ENCODE measurements at regions not wholly inside any gene's neighbourhood (a gene's known extent, or its start where the extent isn't known, plus 50 kb on each side); places are given as distances from the start of the nearest gene placed in this dataset.
"Not testable (repeated sequence)": the region's sequence is repeated elsewhere in the genome, so short reads cannot be mapped to it uniquely, and the experiment has no call there.

- H3K27ac ChIP-seq = no peak overlapping the region
- no peak for TF ChIP-seq CTCF (IDR thresholded peaks at IDR 0.05)
Observed at GRCh38 chr17:51366866-51367265, 106.5 kb downstream of the UTP18 start.

GRCh38 chr17:51367836-51368235, 107.5 kb downstream of the UTP18 start:
- H3K27ac ChIP-seq; H3K4me3 ChIP-seq (ENCODE audit: low read depth in 1 of 2, low read length in 1 of 2); H3K9me3 ChIP-seq; H3K36me3 ChIP-seq; H3K27me3 ChIP-seq; H3K4me1 ChIP-seq (ENCODE audit: control insufficient read depth in 1 of 2, insufficient read depth in 1 of 2, low read depth in 1 of 2, low read length in 1 of 2): not testable (repeated sequence)

More at GRCh38 chr17:51366866-51367265, 106.5 kb downstream of the UTP18 start:
- Histone ChIP-seq H3K27me3 (peaks cover 7% of the 10 kb centered on the region), H3K4me3 (ENCODE audit: low read depth in 1 of 2, low read length in 1 of 2) (no peak overlapping the region), H3K4me1 (ENCODE audit: control insufficient read depth in 1 of 2, insufficient read depth in 1 of 2, low read depth in 1 of 2, low read length in 1 of 2) (no peaks in the 10 kb centered on the region), H3K36me3 (no peaks in the 10 kb centered on the region), H3K9me3 (no peaks in the 10 kb centered on the region)

GRCh38 chr17:51371732-51372151, 111.4 kb downstream of the UTP18 start:
- no peak for TF ChIP-seq CTCF (IDR thresholded peaks at IDR 0.05)
- no peak overlapping the region for H3K27ac ChIP-seq
- H3K36me3 ChIP-seq = no peaks in the 10 kb centered on the region
- H3K4me3 ChIP-seq (ENCODE audit: low read depth in 1 of 2, low read length in 1 of 2) = no peak overlapping the region
- H3K27me3 ChIP-seq = peaks cover 7% of the 10 kb centered on the region
- H3K9me3 ChIP-seq = no peaks in the 10 kb centered on the region
- peaks cover 0 to 8% of the 10 kb centered on the region in 2 experiments for H3K4me1 ChIP-seq (ENCODE audit: control insufficient read depth in 1 of 2, insufficient read depth in 1 of 2, low read depth in 1 of 2, low read length in 1 of 2)

GRCh38 chr17:51372345-51373004, 112.1 kb downstream of the UTP18 start:
- H3K27me3 ChIP-seq = peaks cover 7% of the 10 kb centered on the region
- H3K4me3 ChIP-seq (ENCODE audit: low read depth in 1 of 2, low read length in 1 of 2) = no peak overlapping the region
- H3K9me3 ChIP-seq = no peaks in the 10 kb centered on the region
- H3K36me3 ChIP-seq = no peaks in the 10 kb centered on the region
- H3K27ac ChIP-seq = no peak overlapping the region
- TF ChIP-seq CTCF (IDR thresholded peaks at IDR 0.05) = no peak
- H3K4me1 ChIP-seq (ENCODE audit: control insufficient read depth in 1 of 2, insufficient read depth in 1 of 2, low read depth in 1 of 2, low read length in 1 of 2) = peaks cover 0 to 8% of the 10 kb centered on the region in 2 experiments

GRCh38 chr17:51373489-51374152, 113.3 kb downstream of the UTP18 start:
- H3K27ac ChIP-seq = peak overlapping the region; percentile 39
- no peaks in the 10 kb centered on the region for H3K36me3 ChIP-seq
- no peak overlapping the region for H3K4me3 ChIP-seq (ENCODE audit: low read depth in 1 of 2, low read length in 1 of 2)
- no peak for TF ChIP-seq CTCF (IDR thresholded peaks at IDR 0.05)
- peaks cover 7% of the 10 kb centered on the region for H3K27me3 ChIP-seq
- no peaks in the 10 kb centered on the region for H3K9me3 ChIP-seq
- peaks cover 0 to 8% of the 10 kb centered on the region in 2 experiments for H3K4me1 ChIP-seq (ENCODE audit: control insufficient read depth in 1 of 2, insufficient read depth in 1 of 2, low read depth in 1 of 2, low read length in 1 of 2)

- no peaks in the 10 kb centered on the region for H3K9me3 ChIP-seq
- peaks cover 7% of the 10 kb centered on the region for H3K27me3 ChIP-seq
- H3K4me3 ChIP-seq (ENCODE audit: low read depth in 1 of 2, low read length in 1 of 2) = no peak overlapping the region
- peaks cover 0 to 8% of the 10 kb centered on the region in 2 experiments for H3K4me1 ChIP-seq (ENCODE audit: control insufficient read depth in 1 of 2, insufficient read depth in 1 of 2, low read depth in 1 of 2, low read length in 1 of 2)
- TF ChIP-seq CTCF (IDR thresholded peaks at IDR 0.05) = no peak
- H3K27ac ChIP-seq = peak overlapping the region; percentile 39
- no peaks in the 10 kb centered on the region for H3K36me3 ChIP-seq
Observed at GRCh38 chr17:51374209-51374608, 113.9 kb downstream of the UTP18 start.
